ENCODE measurements at regions not wholly inside any gene's neighbourhood (a gene's known extent, or its start where the extent isn't known, plus 50 kb on each side); places are given as distances from the start of the nearest gene placed in this dataset.

DNA sequence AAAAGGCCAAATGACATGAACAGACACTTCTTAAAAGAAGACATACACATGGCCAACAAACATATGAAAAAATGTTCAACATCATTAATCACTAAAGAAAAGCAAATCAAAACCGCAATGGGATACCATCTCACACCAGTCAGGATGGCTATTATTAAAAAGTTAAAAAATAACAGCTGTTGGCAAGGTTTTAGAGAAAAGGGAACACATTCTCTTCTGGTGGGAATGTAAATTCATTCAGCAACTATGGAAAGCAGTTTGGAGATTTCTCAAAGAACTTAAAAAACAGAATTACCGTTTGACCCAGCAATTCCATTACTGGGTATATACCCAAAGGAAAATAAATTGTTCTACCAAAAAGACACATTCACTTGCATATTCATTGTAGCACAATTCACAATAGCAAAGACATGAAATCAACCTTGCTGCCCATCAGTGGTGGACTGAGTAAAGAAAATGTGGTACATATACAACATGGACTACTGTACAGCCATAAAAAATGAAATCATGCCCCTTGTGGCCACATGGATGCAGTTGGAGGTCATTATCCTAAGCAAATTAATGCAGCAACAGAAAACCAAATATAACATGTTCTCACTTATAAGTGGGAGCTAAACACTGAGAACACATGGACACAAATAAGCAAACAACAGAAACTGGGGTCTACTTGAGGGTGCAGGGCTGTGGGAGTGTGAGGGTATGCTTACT lies 190.7 kb upstream of the MCTP2 start:
- intact Hi-C loops (cut with DNase I, micrococcal nuclease), result no loop called here
- TF ChIP-seq, protein P1, sequence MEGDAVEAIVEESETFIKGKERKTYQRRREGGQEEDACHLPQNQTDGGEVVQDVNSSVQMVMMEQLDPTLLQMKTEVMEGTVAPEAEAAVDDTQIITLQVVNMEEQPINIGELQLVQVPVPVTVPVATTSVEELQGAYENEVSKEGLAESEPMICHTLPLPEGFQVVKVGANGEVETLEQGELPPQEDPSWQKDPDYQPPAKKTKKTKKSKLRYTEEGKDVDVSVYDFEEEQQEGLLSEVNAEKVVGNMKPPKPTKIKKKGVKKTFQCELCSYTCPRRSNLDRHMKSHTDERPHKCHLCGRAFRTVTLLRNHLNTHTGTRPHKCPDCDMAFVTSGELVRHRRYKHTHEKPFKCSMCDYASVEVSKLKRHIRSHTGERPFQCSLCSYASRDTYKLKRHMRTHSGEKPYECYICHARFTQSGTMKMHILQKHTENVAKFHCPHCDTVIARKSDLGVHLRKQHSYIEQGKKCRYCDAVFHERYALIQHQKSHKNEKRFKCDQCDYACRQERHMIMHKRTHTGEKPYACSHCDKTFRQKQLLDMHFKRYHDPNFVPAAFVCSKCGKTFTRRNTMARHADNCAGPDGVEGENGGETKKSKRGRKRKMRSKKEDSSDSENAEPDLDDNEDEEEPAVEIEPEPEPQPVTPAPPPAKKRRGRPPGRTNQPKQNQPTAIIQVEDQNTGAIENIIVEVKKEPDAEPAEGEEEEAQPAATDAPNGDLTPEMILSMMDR (IDR thresholded peaks at IDR 0.05), result no peak
- Histone ChIP-seq H3K4me3 (no peak overlapping the region), H3K36me3 (ENCODE audit: low read depth) (no peaks in the 10 kb centered on the region), H3K9me3 (no peaks in the 10 kb centered on the region), H3K4me1 (ENCODE audit: low read depth) (no peaks in the 10 kb centered on the region)
- DNase-seq (no peak), ATAC-seq (no peak)

DNA sequence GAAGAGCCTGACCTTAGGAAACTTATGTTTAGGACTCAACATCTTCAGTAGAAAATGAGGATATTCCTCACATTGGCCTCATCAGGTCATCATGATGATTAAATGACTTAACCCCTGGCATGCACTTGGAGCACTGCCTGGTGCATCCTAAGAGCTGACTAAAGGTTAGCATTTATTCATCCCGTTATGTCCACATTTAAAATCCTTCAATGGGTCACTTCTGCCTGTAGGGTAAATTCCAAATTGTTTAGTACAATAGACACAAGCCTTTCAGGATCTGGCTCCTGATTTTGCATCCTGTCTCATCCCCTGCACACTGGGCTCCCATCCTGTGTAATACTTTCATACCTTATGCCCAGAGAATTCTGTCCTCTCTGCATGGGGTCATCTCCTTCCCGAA lies 195.2 kb upstream of the MCTP2 start:
- H3K4me3 ChIP-seq, result no peak overlapping the region
- no peaks in the 10 kb centered on the region for H3K4me1 ChIP-seq (ENCODE audit: low read depth)
- no peak for ATAC-seq
- intact Hi-C loops (cut with DNase I, micrococcal nuclease), result no loop called here
- TF ChIP-seq, protein P1 (IDR thresholded peaks at IDR 0.05), result no peak
- H3K36me3 ChIP-seq (ENCODE audit: low read depth), result no peaks in the 10 kb centered on the region
- no peaks in the 10 kb centered on the region for H3K9me3 ChIP-seq
- no peak for DNase-seq

DNA sequence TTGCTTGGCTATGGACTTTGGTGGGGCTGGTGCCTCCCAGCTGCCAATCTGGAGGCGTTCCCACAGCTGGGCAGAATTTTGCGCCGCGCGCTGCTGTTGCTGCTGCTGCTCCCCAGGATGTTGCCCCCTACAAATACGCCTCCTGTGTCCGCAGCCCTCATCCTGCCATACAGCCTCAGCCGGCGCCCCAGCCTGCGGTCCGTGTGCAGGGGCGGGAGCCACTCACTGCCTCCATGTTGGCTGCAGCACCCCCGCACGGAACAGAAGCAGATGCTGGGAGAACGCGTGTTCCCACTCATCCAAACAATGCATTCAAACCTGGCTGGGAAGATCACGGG lies 197.7 kb upstream of the MCTP2 start:
- H3K9me3 ChIP-seq, result no peaks in the 10 kb centered on the region
- ATAC-seq (no peak), DNase-seq (no peak)
- no peak overlapping the region for H3K4me3 ChIP-seq
- TF ChIP-seq, protein P1 (IDR thresholded peaks at IDR 0.05), result no peak
- no peaks in the 10 kb centered on the region for H3K36me3 ChIP-seq (ENCODE audit: low read depth)
- no peaks in the 10 kb centered on the region for H3K4me1 ChIP-seq (ENCODE audit: low read depth)
- intact Hi-C loops (cut with DNase I, micrococcal nuclease), result no loop called here

DNA sequence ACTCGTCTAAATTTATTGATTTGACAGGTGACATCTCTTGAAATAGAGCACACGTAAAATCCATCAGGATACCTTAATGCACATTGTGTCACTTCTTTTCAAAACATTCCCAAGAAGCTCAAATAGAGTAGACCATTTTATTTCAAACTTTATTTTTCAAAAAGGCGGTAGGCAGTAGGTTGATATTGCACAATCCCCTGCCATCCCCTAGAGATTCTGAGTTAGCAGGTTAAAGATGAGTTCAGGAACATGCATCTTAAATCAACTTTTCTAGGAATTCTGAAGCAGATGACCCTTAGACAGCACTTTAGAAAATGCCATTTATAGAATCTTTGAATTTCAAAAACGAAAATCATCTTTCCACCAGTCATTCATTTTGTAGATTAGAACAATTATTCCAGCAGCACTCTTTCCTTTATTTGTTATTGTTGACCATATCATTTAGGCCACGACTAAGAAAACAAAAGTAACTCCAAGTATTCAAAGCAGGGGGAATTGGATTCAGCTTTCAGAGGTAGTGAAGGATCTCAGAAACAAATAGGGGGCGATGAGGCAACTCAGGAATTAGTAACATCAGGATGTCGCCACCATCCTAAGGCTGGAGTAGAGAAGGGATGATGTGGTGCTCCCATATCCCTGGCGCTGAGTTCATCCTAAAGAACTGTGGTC lies 198.2 kb upstream of the MCTP2 start:
- DNase-seq (no peak), ATAC-seq (no peak)
- Histone ChIP-seq H3K4me1 (ENCODE audit: low read depth) (no peaks in the 10 kb centered on the region), H3K36me3 (ENCODE audit: low read depth) (no peaks in the 10 kb centered on the region), H3K4me3 (no peak overlapping the region), H3K9me3 (no peaks in the 10 kb centered on the region)
- intact Hi-C loops (cut with DNase I, micrococcal nuclease), result no loop called here
- TF ChIP-seq, protein P1 (IDR thresholded peaks at IDR 0.05), result no peak

DNA sequence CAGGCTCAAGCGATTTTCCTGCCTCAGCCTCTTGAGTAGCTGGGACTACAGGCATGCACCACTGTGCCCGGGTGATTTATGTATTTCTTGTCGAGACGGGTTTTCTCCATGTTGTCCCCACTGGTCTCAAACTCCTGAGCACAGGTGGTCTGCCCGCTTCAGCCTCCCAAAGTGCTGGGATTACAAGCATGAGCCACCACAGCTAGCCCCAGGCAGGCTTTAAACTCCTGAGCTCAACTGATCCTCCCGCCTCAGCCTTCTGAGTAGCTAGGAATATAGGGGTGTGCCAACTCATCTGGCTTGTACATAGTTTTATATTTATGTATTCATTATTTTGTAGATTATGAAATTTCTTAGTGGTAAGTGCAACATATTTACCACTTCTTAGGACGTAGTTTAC lies 198.8 kb upstream of the MCTP2 start:
- H3K36me3 ChIP-seq (ENCODE audit: low read depth), result no peaks in the 10 kb centered on the region
- intact Hi-C loops (cut with DNase I, micrococcal nuclease), result no loop called here
- ATAC-seq, result no peak

More for the DNA sequence above, 198.8 kb upstream of the MCTP2 start:
- DNase-seq, result no peak
- Histone ChIP-seq H3K4me1 (ENCODE audit: low read depth) (no peaks in the 10 kb centered on the region), H3K9me3 (no peaks in the 10 kb centered on the region), H3K4me3 (no peak overlapping the region)
- TF ChIP-seq, protein P1 (IDR thresholded peaks at IDR 0.05), result no peak

Measured in mucosa of descending colon (tissue), 3 donors.